ENCODE measurements at regions not wholly inside any gene's neighbourhood (a gene's known extent, or its start where the extent isn't known, plus 50 kb on each side); places are given as distances from the start of the nearest gene placed in this dataset.

DNA sequence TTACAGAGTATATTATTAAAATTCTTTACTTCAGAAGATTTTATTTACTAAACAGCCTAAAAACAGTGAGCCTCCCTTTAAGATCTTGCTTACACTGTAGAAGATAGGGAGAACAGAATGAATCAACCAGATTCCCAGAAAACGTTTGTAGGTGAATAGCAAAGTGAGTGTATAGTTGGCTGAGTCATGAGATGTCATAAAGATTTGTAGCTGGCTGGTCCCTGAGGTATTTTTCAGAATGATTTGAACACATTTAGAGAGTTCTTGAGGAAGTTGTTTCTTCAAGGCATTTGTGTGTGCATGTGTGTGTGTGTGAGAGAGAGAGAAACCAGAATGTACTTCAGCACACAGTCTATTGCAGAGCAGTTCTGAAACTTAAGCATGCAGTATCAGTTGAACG, 159.4 kb upstream of the PRR16 start:
- no peak for TF ChIP-seq POLR2A (IDR thresholded peaks at IDR 0.05; ENCODE audit: low read length)
- TF ChIP-seq GATA1 (IDR thresholded peaks at IDR 0.05; ENCODE audit: low read depth, low read length), result no peak

All from erythroblast (primary cell).